GM19043 (cell line): ENCODE measurements at regions not wholly inside any gene's neighbourhood (a gene's known extent, or its start where the extent isn't known, plus 50 kb on each side); places are given as distances from the start of the nearest gene placed in this dataset.
"Not testable (repeated sequence)": the region's sequence is repeated elsewhere in the genome, so short reads cannot be mapped to it uniquely, and the experiment has no call there.

Experiments used
- ATAC-seq: cut with Tn5 transposase; IDR thresholded peaks from one replicate; pipeline ENCODE4 v1.9.1; 2021; ENCODE audit warnings: low read depth; ENCODE audit not compliant: unreplicated experiment

DNA sequence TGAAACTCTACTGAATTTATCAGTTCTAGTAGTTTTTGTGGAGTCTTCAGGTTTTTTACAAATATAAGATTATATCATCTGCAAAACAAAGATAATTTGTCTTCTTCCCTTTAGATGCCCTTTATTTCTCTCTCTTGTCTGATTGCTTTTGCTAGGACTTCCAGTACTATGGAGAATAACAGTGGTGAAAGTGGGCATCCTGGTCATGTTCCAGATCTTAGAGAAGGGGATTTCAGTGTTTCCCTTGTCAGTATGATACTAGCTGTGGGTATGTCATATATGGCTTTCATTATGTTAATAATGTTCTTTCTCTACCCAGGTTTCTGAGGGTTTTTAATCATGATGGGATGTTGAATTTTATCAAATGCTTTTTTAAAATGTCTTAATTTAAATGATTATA, 158.1 kb upstream of the TPTE start:
- ATAC-seq: not testable (repeated sequence)

DNA sequence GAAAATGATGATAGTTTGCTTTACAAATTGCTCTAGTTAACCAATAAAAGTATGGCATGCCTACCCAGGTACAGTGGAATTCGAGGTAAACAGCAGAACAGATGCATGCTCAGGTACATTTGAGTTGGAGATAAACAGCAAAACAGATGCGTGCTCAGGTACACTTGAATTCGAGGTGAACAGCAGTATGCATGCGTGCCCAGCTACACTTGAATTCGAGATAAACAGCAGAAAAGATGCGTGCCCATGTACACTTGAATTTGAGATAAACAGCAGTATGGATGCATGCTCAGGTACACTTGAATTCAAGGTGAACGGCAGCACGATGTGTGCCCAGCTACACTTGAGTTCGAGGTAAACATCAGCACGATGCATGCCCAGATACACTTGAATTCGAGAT, 155.2 kb upstream of the TPTE start:
- not testable (repeated sequence) for ATAC-seq

DNA sequence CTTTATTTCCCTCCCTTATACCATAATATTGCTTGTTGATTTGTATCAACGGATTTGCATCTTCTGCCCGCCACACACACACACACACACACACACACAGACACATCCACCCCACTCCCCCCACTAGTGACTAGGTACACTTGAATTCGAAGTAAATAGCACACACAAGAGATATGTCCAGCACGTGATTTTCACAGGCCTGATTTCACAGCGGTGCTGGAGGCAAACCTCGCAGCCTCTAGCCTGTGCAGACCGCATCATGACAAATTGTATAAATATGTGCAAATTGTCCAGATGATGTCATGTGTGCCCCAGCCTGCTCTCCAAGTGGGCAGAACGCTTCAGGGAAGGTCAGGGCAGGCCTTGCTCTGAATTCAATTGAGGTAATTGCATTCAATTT, 153.8 kb upstream of the TPTE start:
- ATAC-seq: not testable (repeated sequence)

DNA sequence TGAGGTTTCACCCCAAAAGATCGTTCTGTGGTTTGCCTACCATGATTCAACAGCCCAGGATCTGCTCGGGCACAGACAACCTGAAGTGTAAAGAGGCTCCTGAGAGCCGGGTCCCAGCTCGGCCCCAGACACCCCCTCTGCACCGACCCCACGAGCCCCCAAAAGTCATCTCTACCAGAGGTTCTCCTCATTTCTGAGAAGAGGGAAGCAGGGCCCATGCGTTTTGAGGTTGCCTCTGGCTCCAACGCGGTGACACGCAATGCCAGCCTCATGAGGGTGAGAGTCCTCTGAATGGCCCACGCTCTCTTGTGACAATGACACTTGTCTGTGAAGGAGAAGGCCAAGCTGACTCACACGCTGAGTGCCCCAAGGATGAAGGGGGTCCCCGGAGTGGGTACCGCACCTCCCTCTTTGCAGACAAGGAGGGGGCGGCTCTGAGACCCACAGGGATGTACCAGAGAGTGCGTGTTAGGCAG, 153.0 kb upstream of the TPTE start:
- ATAC-seq: not testable (repeated sequence)

DNA sequence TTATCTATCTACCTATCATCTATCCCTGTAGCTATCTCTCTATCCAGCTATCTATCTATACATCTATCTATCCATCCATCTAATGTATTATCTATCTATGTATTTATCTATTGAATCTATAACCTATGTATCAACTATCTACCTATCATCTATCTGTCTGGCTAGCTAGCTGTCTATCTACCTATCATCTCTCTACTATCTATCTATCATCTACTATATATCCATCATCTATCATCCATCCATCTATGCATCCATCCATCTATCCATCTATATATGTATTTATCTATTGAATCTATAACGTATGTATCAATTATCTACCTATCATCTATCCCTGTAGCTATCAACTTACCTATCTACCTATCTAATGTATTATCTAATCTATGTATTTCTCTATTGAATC, 152.1 kb upstream of the TPTE start:
- ATAC-seq: not testable (repeated sequence)

DNA sequence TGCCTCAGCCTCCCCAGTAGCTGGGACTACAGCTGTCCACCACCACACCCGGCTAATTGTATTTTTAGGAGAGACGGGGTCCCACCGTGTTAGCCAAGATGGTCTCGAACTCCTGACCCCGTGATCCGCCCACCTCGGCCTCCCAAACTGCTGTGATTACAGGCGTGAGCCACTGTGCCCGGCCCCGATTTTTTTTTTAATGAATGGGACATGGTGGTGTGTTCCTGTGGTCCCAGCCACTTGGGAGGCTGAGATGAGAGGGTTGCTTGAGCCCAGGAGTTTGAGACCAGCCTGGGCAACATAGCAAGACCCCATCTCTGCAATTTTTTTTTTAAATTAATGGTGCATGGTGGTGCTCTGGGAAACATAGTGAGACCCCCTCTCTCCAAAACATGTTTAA, 143.6 kb upstream of the TPTE start:
- ATAC-seq: not testable (repeated sequence)

DNA sequence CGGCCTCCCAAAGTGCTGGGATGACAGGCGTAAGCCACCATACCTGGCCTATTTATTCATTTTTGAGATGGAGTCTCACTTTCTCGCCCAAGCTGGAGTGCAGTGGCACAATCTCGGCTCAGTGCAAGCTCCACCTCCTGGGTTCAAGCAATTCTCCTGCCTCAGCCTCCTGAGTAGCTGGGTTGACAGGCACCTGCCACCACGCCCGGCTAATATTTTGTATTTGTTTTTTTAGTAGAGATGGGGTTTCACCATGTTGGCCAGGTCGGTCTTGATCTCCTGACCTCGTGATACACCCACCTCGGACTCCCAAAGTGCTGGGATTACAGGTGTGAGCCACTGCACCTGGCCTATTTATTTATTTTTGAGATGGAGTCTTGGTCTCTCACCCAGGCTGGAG, 141.6 kb upstream of the TPTE start:
- not testable (repeated sequence) for ATAC-seq

DNA sequence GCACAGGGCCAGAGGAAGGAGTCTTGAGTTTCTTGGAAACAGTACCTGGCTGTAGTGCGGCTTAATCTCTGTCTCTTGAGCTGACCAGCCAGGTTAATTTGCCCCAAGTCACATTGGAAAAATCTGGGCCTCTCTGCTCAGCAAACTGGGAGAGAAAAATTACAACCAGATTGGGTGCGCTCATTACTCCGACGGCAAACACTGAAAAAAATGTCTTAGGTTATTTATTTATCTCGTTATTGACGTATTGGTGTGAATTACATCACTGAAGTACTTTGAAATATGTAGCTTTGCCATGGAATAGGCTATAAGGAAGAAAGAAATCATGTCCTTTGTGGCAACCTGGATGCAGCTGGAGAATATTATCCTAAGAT, 139.7 kb upstream of the TPTE start:
- not testable (repeated sequence) for ATAC-seq

DNA sequence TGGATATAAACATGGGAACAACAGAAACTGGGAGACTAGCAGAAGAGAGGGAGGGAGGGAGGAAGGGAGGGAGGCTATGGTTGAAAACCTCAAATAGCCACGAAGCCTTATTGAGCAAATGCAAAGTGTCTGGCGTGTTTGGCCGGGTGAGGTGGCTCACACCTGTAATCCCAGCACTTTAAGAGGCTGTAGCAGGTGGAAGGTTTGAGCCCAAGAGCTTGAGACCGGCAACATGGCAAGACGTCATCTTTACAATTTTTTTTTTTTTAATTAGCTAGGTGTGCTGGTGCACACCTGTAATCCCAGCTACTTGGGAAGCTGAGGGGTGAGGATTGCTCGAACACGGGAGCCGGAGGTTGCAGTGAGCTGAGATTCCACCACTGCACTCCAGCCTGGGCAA, 139.2 kb upstream of the TPTE start:
- not testable (repeated sequence) for ATAC-seq

DNA sequence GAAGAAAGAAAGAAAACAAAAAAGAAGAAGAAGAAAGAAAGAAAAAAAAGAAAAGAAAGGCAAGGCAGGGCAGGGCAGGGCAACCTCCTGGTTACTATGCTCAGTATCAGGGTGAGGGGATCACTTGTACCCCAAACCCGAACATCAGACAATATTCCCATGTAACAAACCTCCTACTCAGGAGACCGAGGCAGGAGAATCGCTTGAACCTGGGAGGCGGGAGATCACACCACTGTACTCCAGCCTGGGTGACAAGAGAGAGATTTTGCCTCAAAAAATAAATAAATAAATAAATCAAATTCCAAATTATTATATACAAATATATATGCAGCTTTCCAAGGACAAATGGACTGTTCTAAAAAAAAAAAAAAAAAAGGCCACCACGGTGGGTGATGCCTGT, 138.8 kb upstream of the TPTE start:
- ATAC-seq: not testable (repeated sequence)

DNA sequence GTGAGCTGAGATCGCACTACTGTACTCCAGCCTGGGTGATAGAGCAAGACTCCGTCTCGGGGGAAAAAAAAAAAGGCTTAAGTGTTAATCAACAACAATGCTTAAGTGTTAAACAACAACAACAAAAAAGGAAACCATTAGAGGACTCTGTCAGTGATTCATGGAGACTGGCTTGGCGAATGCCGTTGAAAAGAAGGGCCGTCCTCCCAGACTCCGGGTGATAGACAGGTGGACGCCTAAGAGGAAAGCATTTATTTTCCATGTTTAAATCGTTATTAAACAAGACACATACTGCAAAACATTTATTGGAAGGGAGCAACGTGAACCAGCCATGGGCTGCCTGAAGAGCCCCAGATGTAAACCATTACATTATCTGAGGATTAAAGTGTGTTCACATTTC, 137.8 kb upstream of the TPTE start:
- ATAC-seq: not testable (repeated sequence)

DNA sequence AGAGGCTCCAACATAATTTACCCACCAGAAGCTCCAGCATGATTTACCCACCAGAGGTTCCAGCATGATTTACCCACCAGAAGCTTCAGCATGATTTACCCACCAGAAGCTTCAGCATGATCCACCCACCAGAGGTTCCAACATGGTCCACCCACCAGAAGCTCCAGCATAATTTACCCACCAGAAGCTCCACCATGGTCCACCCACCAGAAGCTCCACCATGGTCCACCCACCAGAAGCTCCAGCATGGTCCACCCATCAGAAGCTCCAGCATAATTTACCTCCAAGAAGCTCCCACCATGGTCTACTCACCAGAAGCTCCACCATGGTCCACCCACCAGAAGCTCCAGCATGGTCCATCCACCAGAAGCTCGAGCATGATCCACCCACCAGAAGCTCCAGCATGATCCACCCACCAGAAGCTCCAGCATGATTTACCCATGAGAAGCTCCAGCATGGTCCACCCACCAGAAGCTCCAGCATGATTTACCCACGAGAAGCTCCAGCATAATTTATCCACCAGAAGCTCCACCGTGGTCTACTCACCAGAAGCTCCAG, 137.0 kb upstream of the TPTE start:
- ATAC-seq: not testable (repeated sequence)

DNA sequence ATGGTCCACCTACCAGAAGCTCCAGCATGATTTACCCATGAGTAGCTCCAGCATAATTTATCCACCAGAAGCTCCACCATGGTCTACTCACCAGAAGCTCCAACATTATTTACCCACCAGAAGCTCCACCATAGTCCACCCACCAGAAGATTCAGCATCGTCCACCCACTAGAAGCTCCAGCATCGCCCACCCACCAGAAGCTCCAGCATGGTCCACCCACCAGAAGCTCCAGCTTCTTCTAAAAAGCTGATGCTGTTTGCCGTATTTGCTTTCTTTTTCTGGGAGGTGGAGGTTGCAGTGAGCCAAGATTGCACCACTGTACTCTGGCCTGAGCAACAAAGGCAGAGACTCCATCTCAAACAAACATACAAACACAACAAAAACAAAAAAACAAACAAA, 136.2 kb upstream of the TPTE start:
- not testable (repeated sequence) for ATAC-seq

DNA sequence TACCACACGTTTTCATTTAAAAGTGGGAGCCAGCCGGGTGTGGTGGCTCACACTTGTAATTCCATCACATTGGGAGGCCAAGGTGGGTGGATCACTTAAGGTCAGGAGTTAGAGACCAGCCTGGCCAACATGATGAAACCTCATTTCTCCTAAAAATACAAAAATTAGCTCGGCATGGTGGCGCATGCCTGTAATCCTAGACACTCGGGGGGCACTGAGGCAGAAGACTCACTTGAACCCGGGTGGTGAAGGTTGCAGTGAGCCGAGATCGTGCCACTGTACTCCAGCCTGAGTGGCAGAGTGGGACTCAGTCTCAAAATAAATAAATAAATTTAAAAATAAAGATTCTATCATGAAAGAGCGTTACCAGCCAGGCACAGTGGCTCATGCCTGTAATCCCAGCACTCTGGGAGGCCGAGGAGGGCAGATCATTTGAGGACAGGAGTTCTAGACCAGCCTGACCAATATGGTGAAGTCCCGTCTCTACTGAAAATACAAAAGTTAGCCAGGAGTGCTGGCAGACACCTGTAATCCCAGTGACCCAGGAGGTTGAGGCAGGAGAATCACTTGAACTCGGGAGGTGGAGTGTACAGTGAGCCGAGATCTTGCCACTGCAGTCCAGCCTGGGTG, 135.4 kb upstream of the TPTE start:
- not testable (repeated sequence) for ATAC-seq

DNA sequence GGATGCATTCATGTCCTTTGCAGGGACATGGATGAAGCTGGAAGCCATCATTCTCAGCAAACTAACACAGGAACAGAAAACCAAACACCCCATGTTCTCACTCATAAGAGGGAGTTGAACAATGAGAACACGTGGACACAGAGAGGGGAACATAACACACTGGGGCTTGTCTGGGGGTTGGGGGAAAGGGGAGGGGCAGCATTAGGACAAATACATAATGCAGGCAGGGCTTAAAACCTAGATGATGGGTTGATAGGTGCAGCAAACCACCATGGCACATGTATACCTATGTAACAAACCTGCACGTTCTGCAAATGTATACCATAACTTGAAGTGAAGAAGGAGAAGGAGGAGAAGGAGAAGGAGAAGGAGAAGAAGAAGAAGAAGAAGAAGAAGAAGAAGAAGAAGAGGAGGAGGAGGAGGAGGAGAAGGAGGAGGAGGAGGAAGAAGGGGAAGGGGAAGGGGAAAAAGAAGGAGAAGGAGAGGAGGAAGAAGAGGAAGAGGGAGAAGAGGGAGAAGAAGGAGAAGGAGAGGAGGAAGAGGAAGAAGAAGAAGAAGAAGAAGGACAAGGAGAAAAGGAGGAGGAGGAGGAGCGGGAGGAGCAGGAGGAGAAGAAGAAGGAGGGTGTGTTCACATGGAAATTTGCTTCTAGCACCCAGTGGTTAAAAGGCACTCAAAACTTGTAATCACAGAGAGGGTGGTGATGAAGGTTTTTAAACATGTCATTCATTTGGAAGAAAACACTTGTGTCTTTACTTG, 133.5 kb upstream of the TPTE start:
- not testable (repeated sequence) for ATAC-seq

DNA sequence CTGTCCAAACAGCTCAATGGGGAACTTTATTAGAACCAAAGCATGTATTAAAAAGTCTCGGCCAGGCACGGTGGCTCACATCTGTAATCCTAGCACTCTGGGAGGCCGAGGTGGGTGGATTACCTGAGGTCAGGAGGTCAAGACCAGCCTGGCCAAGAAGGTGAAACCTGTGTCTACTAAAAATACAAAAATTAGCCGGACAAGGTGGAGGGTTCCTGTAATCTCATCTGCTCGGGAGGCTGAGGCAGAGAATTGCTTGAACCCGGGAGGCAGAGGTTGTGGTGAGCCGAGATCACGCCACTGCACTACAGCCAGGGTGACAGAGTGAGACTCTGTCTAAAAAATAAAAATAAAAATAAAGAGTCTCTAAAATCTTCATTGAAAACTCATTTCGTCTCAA, 132.8 kb upstream of the TPTE start:
- ATAC-seq: not testable (repeated sequence)

DNA sequence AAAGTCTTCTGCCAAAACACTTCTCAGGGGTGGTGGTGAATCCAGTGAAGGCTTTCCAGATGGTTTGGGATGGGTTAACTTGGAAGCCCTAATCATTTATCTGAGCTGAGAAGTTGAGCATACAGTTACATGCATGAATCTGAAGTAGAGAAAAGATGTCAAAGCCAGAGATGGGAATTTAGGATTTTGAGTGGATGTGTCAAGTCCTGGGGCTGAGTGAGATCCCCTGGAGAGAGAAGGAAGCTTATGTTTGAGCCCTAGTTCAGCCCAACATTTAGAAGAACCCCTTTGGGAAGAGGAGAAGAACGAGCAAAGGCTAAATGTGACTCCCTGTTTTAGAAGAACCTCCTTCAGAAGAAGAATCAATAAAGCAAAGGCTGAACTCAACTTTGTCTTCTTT, 129.1 kb upstream of the TPTE start:
- ATAC-seq: not testable (repeated sequence)

DNA sequence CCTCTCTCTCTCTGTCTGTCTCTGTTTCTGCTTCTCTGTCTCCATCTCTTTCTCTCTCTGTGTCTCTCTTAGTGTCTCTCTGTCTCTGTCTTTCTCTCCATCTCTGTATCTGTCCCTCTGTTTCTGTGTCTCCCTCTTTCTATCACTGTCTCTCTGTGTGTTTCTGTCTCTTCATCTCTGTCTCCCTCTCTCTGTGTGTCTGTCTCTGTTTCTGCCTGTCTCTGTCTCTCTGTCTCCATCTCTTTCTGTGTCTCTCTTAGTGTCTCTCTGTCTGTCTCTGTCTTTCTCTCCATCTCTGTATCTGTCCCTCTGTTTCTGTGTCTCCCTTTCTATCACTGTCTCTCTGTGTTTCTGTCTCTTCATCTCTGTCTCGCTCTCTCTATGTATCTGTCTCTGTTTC, 125.4 kb upstream of the TPTE start:
- not testable (repeated sequence) for ATAC-seq

DNA sequence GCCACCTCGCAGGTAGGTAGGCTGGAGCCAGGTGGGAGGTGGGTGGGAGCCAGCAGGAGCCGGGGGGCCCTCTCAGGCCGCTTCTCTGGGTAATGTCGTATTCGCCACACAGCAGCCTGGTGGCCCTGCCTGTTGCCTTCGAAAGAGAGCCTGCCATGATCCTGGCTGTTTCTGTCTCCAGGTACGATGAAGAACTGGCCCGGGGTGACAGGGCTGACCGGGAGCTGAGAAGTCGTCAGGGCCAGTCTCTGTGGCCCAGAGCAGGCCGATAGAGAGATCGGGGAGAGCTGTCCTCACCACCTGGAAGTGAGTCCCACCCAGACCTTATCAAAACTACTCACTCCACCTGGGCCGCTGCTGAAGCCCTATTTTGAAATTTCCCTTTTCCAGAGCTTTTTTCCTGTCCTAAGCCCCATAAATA, 123.9 kb upstream of the TPTE start:
- ATAC-seq: not testable (repeated sequence)

DNA sequence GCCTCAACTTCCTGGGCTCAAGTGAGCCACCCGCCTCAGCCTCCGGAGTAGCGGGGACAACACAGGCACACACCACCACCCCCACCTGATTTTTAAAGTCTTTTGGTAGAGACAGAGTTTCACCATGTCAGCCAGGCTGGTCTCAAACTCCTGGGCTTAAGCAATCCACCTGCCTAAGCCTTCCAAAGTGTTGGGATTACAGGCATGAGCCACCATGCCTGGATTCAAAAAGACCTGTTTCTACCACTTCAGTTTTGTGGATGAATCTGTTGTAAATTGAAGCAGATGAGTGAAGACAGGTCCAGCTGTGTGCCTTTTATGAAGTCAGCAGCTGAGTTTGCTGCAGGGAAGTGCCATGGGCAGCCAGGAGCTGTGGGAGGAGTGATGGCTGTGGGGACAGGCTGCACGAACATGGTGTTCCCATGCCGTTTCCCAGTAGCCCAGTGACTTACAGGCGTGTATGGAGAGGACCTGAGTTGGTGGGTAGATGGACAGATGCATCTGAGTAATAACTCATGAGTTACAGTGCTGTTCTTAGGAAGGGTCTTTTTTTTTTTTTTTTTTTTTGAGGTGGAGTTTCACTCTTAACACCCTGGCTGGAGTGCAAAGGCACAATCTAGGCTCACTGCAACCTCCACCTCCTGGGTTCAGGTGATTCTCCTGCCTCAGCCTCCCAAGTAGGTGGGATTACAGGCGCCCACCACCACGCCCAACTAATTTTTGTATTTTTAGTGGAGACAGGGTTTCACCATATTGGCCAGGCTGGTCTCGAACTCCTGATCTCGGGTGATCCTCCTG, 122.5 kb upstream of the TPTE start:
- not testable (repeated sequence) for ATAC-seq
